ENCODE measurements at regions not wholly inside any gene's neighbourhood (a gene's known extent, or its start where the extent isn't known, plus 50 kb on each side); places are given as distances from the start of the nearest gene placed in this dataset.

- Histone ChIP-seq H3K4me3 (no peak overlapping the region), H3K27ac (no peak overlapping the region), H3K36me3 (no peaks in the 10 kb centered on the region), H3K4me1 (peaks cover 0 to 4% (median 0%) of the 10 kb centered on the region in 3 donors), H3K27me3 (no peaks in the 10 kb centered on the region), H3K9me3 (no peaks in the 10 kb centered on the region)
- TF ChIP-seq CTCF (IDR thresholded peaks at IDR 0.05): no peak
- no peak for TF ChIP-seq POLR2A (IDR thresholded peaks at IDR 0.05)
- WGBS, 2 donors: 61 to 79% methylated on average over 3 of the region's 3 CpGs
- intact Hi-C loops (cut with DNase I): loop anchor here (10.0 kb wide), 1 partner anchor 907 kb away; no protein-coding TSS in a partner anchor
- DNase-seq: no peak
These were observed 374.7 kb downstream of the ANKRD50 start for GRCh38 chr4:124337874-124338273.

- Histone ChIP-seq H3K4me3 (no peak overlapping the region), H3K27me3 (no peaks in the 10 kb centered on the region), H3K36me3 (no peaks in the 10 kb centered on the region), H3K27ac (no peak overlapping the region), H3K4me1 (no peaks in the 10 kb centered on the region), H3K9me3 (no peaks in the 10 kb centered on the region)
- DNase-seq: no peak
- WGBS, 2 donors: 51 to 59% methylated on average over 3 of the region's 3 CpGs
- TF ChIP-seq CTCF (IDR thresholded peaks at IDR 0.05) (no peak), POLR2A (IDR thresholded peaks at IDR 0.05) (no peak)
- intact Hi-C loops (cut with DNase I): no loop called here
These were observed 368.8 kb downstream of the ANKRD50 start for GRCh38 chr4:124343661-124344171.

GRCh38 chr4:124372916-124373315 is 339.6 kb downstream of the ANKRD50 start:
- Histone ChIP-seq H3K9me3 (no peaks in the 10 kb centered on the region), H3K27ac (no peak overlapping the region), H3K27me3 (no peaks in the 10 kb centered on the region), H3K4me1 (no peaks in the 10 kb centered on the region), H3K36me3 (no peaks in the 10 kb centered on the region), H3K4me3 (no peak overlapping the region)
- WGBS, 2 donors: 79 to 84% methylated on average over 3 of the region's 3 CpGs
- DNase-seq: no peak
- intact Hi-C loops (cut with DNase I): no loop called here
- TF ChIP-seq POLR2A (IDR thresholded peaks at IDR 0.05) (no peak), CTCF (IDR thresholded peaks at IDR 0.05) (no peak)

DNA sequence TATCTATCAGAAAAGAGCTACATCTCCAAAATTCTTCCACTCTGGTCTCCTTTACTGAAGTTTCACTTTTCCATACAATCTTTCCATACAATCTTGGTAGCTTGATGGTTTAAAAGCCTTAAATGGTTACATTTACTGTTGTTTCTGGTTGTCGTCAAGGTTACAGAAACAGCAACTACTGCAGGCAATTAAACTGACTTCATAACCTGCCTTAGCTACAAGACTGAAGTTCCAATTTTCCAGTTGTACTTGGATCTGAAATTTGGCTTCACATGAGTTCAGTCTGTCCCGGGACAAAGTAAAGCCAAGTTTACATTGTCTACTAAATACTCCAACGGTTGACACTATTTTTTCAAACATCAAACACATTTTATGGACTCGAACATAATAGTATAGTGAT is 326.4 kb downstream of the ANKRD50 start:
- Histone ChIP-seq H3K36me3 (no peaks in the 10 kb centered on the region), H3K4me3 (no peak overlapping the region), H3K4me1 (no peaks in the 10 kb centered on the region), H3K27ac (no peak overlapping the region), H3K9me3 (no peaks in the 10 kb centered on the region), H3K27me3 (no peaks in the 10 kb centered on the region)
- 42 to 55% methylated on average over 4 of the region's 4 CpGs for WGBS, 2 donors
- DNase-seq: no peak
- intact Hi-C loops (cut with DNase I): no loop called here
- TF ChIP-seq POLR2A (IDR thresholded peaks at IDR 0.05) (no peak), CTCF (IDR thresholded peaks at IDR 0.05) (no peak)

- Histone ChIP-seq H3K27me3 (no peaks in the 10 kb centered on the region), H3K4me1 (no peaks in the 10 kb centered on the region), H3K4me3 (no peak overlapping the region), H3K27ac (no peak overlapping the region), H3K36me3 (no peaks in the 10 kb centered on the region), H3K9me3 (no peaks in the 10 kb centered on the region)
- 75 to 83% methylated on average over 6 of the region's 6 CpGs for WGBS, 2 donors
- intact Hi-C loops (cut with DNase I): no loop called here
- no peak for TF ChIP-seq POLR2A (IDR thresholded peaks at IDR 0.05)
- TF ChIP-seq CTCF (IDR thresholded peaks at IDR 0.05): no peak
- no peak for DNase-seq
These were observed 325.9 kb downstream of the ANKRD50 start for GRCh38 chr4:124386648-124387047.

All from esophagus squamous epithelium (tissue), 5 donors.